Loucy (cell line): ENCODE measurements at regions not wholly inside any gene's neighbourhood (a gene's known extent, or its start where the extent isn't known, plus 50 kb on each side); places are given as distances from the start of the nearest gene placed in this dataset.

ENCODE experiments used
- EZH2phosphoT487 ChIP-seq: fragments of 200-600 bp; IDR thresholded peaks from 2 replicates; pipeline ENCODE4 v1.6.1; 2018; ENCODE audit warnings: antibody characterized with exemption, mild to moderate bottlenecking, moderate library complexity, borderline replicate concordance
- TF ChIP-seq, protein P1 (sequence below): fragments of 200-600 bp; sonication (generic); conservative IDR thresholded peaks from 2 replicates; pipeline ENCODE4 v1.5.1; 2014; ENCODE audit warnings: mild to moderate bottlenecking, antibody characterized with exemption, low read length

DNA sequence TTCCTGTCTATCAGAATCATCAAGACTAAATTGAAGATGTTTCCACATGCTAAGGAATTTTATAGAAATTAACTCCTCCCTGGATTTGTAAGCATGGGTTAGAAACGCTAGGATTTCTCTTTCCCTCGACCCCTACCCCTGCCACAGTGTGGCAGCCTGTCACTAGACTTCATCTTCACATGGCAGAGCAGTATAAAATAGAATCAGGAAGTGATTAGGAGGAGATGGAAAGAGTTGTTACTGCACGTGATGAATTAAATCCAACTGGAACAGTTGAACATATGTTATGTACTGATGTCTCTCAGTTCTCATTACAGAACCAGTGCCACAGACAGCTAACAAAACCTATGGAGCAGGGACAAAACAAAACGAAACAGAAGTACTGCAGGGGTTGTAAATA lies 130.0 kb upstream of the BNIP2 start:
- TF ChIP-seq, protein P1, sequence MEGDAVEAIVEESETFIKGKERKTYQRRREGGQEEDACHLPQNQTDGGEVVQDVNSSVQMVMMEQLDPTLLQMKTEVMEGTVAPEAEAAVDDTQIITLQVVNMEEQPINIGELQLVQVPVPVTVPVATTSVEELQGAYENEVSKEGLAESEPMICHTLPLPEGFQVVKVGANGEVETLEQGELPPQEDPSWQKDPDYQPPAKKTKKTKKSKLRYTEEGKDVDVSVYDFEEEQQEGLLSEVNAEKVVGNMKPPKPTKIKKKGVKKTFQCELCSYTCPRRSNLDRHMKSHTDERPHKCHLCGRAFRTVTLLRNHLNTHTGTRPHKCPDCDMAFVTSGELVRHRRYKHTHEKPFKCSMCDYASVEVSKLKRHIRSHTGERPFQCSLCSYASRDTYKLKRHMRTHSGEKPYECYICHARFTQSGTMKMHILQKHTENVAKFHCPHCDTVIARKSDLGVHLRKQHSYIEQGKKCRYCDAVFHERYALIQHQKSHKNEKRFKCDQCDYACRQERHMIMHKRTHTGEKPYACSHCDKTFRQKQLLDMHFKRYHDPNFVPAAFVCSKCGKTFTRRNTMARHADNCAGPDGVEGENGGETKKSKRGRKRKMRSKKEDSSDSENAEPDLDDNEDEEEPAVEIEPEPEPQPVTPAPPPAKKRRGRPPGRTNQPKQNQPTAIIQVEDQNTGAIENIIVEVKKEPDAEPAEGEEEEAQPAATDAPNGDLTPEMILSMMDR = no peak
- no peak for TF ChIP-seq EZH2phosphoT487
